GM12873 (cell line): ENCODE measurements at regions not wholly inside any gene's neighbourhood (a gene's known extent, or its start where the extent isn't known, plus 50 kb on each side); places are given as distances from the start of the nearest gene placed in this dataset.

Source experiments
- CTCF ChIP-seq: IDR thresholded peaks from 2 replicates; pipeline ENCODE4 v1.5.1; 2012; ENCODE audit warnings: low read depth, mild to moderate bottlenecking, moderate library complexity, low read length, control low read depth; ENCODE audit not compliant: insufficient read depth; ENCODE audit errors: missing control alignments

- TF ChIP-seq CTCF = no peak
Observed at GRCh38 chr10:64215088-64215487, 693.9 kb downstream of the REEP3 start.

- no peak for TF ChIP-seq CTCF
Observed at GRCh38 chr10:64219271-64220025, 698.2 kb downstream of the REEP3 start.

- no peak for TF ChIP-seq CTCF
Observed at GRCh38 chr10:64234489-64234888, 713.3 kb downstream of the REEP3 start.

GRCh38 chr10:64257704-64258103 lies 736.5 kb downstream of the REEP3 start:
- TF ChIP-seq CTCF = no peak

- no peak for TF ChIP-seq CTCF
Observed at GRCh38 chr10:64261092-64261491, 739.9 kb downstream of the REEP3 start.

GRCh38 chr10:64261676-64262075 lies 740.5 kb downstream of the REEP3 start:
- TF ChIP-seq CTCF = no peak

GRCh38 chr10:64265961-64266360 lies 744.8 kb downstream of the REEP3 start:
- TF ChIP-seq CTCF = no peak

- TF ChIP-seq CTCF = no peak
Observed at GRCh38 chr10:64271508-64271907, 750.3 kb downstream of the REEP3 start.
